Epithelial cell of proximal tubule (primary cell): ENCODE measurements at regions not wholly inside any gene's neighbourhood (a gene's known extent, or its start where the extent isn't known, plus 50 kb on each side); places are given as distances from the start of the nearest gene placed in this dataset.

Source experiments
- DNase-seq: peaks from one replicate; pipeline ENCODE4 v3.0.0-alpha.2; 2011; ENCODE audit warnings: low read depth
- H3K4me3 ChIP-seq: 2 replicates; pipeline ENCODE4 v1.5.1; 2011; ENCODE audit warnings: low read depth, mild to moderate bottlenecking, low read length
- TF ChIP-seq, protein P1 (sequence below): conservative IDR thresholded peaks from 2 replicates; pipeline ENCODE4 v1.5.1; 2012; ENCODE audit warnings: low read depth, mild to moderate bottlenecking, low read length

DNA sequence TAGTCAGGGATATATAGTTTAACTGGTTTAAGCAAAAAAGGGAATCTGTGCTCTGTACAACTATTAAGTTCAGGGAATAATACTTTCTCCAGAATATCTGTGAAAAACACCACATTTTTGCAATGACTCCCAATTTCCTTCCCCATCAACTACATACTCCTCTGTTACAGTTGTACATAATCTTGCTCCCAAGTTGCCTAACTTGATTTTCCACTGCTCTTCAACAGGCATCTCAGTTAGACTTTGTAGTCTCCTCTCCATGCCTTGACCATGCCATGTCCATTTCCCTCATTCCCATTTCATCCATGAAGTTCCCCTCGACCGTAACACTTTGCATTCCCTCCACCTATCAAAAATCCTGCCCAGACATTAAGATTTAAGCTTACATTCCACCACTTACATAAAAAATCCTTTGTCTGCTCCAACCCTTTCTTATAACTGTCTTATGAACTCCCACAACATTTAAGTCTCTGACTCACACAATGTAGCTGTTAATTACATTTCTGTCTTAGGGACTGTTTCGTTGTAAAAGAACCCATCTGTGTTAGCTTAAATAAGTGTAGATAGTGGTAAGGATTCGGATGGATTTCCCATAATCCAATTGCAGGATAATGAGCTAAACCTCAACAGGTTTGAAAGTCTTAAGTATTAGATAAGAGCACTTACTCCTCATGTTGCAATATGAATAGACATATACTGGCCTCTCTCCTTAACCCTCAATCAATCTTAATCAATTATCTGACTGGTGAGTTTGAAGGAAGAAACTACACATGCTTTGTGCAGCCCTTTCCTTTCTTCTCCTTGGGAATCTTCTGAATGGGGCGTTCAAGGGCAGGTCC, 156.5 kb downstream of the PAWR start:
- TF ChIP-seq, protein P1, sequence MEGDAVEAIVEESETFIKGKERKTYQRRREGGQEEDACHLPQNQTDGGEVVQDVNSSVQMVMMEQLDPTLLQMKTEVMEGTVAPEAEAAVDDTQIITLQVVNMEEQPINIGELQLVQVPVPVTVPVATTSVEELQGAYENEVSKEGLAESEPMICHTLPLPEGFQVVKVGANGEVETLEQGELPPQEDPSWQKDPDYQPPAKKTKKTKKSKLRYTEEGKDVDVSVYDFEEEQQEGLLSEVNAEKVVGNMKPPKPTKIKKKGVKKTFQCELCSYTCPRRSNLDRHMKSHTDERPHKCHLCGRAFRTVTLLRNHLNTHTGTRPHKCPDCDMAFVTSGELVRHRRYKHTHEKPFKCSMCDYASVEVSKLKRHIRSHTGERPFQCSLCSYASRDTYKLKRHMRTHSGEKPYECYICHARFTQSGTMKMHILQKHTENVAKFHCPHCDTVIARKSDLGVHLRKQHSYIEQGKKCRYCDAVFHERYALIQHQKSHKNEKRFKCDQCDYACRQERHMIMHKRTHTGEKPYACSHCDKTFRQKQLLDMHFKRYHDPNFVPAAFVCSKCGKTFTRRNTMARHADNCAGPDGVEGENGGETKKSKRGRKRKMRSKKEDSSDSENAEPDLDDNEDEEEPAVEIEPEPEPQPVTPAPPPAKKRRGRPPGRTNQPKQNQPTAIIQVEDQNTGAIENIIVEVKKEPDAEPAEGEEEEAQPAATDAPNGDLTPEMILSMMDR: no peak
- H3K4me3 ChIP-seq: no peak overlapping the region
- no peak for DNase-seq

DNA sequence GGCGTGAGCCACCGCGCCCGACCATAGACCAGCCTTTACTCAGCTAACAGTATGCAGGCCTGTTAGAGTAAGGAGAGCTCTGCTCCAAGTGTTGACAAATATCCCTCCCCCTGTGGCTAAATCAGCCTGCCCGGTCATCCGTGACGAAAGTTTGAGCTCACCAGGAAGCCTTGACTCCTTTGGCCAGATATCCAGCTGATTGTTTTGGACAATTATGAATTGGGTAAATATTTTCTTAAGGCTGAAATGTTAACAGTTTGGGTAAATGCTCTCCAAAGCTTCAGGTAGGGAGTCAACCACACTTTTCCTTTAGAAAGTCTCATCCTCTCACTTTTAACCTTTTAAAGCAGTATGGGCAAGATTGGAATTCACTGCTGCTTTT, 157.9 kb downstream of the PAWR start:
- peak; percentile 56 for DNase-seq
- no peak overlapping the region for H3K4me3 ChIP-seq

DNA sequence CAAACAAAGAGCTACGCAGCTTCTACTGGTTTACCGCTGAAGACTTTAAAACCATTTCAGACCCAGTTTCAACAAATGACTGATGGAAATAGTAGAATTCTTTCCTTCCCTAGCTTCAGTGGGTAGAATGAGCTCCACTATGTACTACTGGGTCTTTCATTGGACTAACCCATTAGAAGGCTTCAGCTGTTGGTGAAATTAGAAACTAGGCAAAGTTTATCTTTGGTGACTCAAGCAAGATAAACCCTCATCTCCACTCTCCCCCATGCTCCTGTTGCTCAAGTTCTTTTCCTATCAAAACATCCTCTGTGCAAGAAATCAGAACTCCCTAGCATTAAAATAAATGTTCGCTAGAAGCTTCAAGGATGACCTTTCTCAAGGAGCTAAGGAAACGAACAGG, 159.2 kb downstream of the PAWR start:
- no peak for DNase-seq
- TF ChIP-seq, protein P1: no peak
- H3K4me3 ChIP-seq: no peak overlapping the region

More for the DNA sequence above, 157.9 kb downstream of the PAWR start:
- TF ChIP-seq, protein P1: no peak

DNA sequence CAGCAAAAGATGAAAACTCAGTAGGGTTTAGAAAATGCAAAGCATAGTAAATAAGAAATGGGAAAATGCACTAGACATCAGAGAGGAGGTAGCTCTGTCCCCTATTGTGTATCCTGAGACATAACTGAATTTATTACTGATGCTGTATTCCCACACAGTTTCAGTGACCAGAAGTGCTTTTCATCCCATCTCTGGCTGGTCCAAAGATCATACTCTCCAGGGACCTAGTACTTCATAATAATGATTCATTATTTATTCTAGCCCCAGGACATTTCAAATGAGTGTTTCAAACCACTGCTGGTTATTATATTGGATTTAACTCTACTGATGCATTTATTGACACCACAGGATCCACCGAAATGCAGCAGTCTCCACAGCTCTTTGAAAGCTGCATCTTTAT, 163.3 kb downstream of the PAWR start:
- TF ChIP-seq, protein P1: no peak
- DNase-seq: no peak
- H3K4me3 ChIP-seq: no peak overlapping the region

DNA sequence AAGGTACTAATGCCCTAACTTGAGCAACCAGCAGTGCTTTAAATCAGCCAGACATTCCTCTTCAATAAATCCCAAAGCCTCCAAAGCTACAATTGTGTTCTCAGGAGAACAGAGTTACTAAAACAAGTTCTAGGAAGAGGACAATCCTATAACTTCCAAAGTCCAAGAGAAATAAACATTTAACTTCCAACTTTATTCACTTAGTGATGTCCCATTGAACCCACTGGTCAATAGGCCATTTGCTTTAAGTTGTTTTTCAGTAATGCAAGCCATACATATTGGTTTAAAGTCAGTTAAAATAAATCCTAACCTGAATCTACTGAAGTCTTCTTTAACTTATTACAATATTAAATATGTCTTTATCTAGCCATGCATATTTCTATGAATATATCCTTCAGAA, 165.4 kb downstream of the PAWR start:
- DNase-seq: no peak
- TF ChIP-seq, protein P1: no peak
- H3K4me3 ChIP-seq: no peak overlapping the region

DNA sequence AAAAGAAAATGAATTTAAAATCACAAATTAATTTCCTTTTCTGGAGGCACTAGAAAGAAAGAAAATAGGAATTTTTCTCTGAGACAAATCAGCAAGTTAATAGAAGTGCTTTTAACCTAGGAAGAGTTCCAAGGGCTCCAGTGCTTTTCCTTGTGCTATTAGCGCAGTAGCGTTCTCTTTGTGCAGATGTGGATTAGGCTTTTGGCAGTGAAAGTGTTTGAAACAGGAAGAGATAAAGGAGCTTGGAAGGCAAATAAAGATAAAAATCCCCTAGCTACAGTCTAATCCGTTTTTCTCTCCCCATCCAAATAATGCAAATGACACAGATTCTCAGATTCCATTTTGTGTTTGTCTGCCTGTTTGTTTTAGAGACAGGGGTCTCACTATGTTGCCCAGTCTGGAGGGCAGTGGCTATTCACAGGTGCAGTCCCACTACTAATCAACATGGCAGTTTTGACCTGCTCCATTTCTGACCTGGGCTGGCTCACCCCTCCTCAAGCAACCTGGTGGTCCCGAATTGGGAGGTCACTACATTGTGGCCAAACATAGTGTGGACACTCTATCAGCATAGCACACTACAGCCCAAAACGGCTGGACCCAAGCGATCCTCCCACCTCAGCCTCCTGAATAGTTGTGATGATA, 166.1 kb downstream of the PAWR start:
- TF ChIP-seq, protein P1: no peak
- DNase-seq: no peak
- no peak overlapping the region for H3K4me3 ChIP-seq
